PC-3 (cell line): ENCODE measurements at regions not wholly inside any gene's neighbourhood (a gene's known extent, or its start where the extent isn't known, plus 50 kb on each side); places are given as distances from the start of the nearest gene placed in this dataset.

Experiments
- CTCF ChIP-seq: fragments of 300-600 bp; sonication (generic); conservative IDR thresholded peaks from 2 replicates; pipeline ENCODE4 v1.5.1; 2017; ENCODE audit warnings: antibody characterized with exemption, low read depth, mild to moderate bottlenecking, low read length
- EZH2phosphoT487 ChIP-seq: fragments of 300-600 bp; sonication (generic); IDR thresholded peaks from 2 replicates; pipeline ENCODE4 v1.6.1; 2018; ENCODE audit warnings: mild to moderate bottlenecking, antibody characterized with exemption, low read length, borderline replicate concordance

DNA sequence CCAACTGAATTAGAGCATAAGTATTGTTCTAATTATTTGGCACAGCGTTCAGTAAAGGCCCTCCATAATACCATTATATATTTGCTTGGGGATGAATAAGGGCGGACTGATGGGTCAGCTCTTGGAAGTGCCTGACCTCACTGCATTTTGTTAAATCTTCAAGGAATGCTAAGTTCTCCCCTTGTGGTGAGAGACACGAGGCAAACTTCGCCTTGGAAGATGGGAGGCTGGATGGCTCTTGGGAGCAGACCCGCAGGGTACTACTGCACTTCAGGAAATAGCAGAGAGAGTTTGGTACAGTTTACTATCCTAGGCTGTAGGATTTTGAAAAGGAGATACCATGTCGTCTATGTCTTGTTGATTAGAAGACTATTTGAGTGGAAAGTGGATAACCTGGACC, 87.0 kb upstream of the RPRML start:
- TF ChIP-seq EZH2phosphoT487 (no peak), CTCF (no peak)
